Bronchial epithelial cell (primary cell): ENCODE measurements at regions not wholly inside any gene's neighbourhood (a gene's known extent, or its start where the extent isn't known, plus 50 kb on each side); places are given as distances from the start of the nearest gene placed in this dataset.

ENCODE experiments used
- DNase-seq: peaks from one replicate; pipeline ENCODE4 v3.0.0-alpha.2; 2010; ENCODE audit warnings: low read depth
- FAIRE-seq: peaks from 2 replicates; lab custom pipeline; 2011; peaks lifted over from hg19 to GRCh38; lab: Jason Lieb, UNC
- H3K27me3 ChIP-seq: 2 replicates; pipeline ENCODE4 v1.5.1; 2011; ENCODE audit warnings: low read length; ENCODE audit not compliant: control insufficient read depth, insufficient read depth
- H3K36me3 ChIP-seq: 2 replicates; pipeline ENCODE4 v1.5.1; 2011; ENCODE audit warnings: low read length; ENCODE audit not compliant: control insufficient read depth, insufficient read depth
- H3K4me3 ChIP-seq: 2 replicates; pipeline ENCODE4 v1.5.1; 2011; ENCODE audit warnings: mild to moderate bottlenecking, low read depth, low read length, control low read depth
- TF ChIP-seq, protein P1 (sequence below): IDR thresholded peaks from 2 replicates; pipeline ENCODE4 v1.5.1; 2011; ENCODE audit warnings: mild to moderate bottlenecking, moderate library complexity, low read length, control low read depth, inconsistent platforms; ENCODE audit not compliant: insufficient read depth, severe bottlenecking

DNA sequence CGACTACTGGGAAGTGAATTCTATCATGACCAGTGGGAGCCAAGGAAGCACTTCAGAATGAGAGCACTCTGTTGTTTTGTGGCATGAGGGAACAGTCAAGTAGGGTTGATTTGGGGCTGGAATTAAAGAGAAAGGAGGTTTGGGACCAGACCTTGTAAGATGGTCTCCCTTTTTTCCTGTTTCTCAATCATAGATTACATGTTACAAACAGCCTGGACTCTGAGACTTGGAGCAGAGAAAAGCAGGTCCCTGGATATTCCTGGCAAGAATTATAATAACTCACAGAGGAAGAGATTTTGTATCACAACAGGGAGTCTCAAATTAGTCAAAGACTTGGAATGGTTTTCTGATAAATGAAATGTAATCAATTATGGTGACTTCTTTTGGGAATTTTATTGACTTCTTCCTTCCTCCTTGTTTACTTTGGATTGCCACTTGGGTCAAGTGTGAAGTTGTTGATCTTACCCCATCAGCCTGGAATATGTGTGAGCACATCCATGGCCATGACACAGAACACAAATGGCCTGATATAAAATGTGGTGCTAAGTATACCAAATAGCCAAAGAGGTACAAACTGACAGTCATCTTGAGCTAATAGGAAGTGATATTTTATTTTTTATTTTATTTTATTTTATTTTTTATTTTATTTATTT is 131.0 kb upstream of the OSMR start:
- H3K36me3 ChIP-seq = no peaks in the 10 kb centered on the region
- TF ChIP-seq, protein P1, sequence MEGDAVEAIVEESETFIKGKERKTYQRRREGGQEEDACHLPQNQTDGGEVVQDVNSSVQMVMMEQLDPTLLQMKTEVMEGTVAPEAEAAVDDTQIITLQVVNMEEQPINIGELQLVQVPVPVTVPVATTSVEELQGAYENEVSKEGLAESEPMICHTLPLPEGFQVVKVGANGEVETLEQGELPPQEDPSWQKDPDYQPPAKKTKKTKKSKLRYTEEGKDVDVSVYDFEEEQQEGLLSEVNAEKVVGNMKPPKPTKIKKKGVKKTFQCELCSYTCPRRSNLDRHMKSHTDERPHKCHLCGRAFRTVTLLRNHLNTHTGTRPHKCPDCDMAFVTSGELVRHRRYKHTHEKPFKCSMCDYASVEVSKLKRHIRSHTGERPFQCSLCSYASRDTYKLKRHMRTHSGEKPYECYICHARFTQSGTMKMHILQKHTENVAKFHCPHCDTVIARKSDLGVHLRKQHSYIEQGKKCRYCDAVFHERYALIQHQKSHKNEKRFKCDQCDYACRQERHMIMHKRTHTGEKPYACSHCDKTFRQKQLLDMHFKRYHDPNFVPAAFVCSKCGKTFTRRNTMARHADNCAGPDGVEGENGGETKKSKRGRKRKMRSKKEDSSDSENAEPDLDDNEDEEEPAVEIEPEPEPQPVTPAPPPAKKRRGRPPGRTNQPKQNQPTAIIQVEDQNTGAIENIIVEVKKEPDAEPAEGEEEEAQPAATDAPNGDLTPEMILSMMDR = no peak
- FAIRE-seq = no peak
- no peak for DNase-seq
- H3K4me3 ChIP-seq = no peak overlapping the region
- H3K27me3 ChIP-seq = no peaks in the 10 kb centered on the region

GRCh38 chr5:38715696-38716095 is 130.1 kb upstream of the OSMR start:
- Histone ChIP-seq H3K27me3 (no peaks in the 10 kb centered on the region), H3K4me3 (no peak overlapping the region), H3K36me3 (no peaks in the 10 kb centered on the region)
- no peak for DNase-seq
- FAIRE-seq = no peak
- TF ChIP-seq, protein P1 = no peak

DNA sequence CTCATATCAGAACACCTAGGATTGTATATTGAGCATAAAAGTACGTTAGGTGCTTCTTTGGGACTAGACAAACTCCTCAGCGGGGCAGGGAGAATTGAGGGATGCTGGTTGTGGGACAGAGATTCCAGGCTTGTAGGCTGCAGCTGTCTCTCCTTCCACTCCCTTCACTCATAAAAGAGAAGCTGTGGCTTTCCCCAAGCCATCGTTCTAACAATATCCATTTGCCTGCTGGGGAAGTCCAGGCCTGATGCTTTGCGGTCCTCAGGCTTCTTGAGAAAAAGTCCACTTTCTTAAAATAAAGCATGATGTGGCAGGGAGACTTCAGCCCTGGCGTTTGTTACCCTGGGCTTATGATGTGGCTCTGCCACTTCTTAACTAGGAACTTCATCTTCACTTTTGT is 129.3 kb upstream of the OSMR start:
- FAIRE-seq = no peak
- TF ChIP-seq, protein P1 = no peak
- no peak overlapping the region for H3K4me3 ChIP-seq

DNA sequence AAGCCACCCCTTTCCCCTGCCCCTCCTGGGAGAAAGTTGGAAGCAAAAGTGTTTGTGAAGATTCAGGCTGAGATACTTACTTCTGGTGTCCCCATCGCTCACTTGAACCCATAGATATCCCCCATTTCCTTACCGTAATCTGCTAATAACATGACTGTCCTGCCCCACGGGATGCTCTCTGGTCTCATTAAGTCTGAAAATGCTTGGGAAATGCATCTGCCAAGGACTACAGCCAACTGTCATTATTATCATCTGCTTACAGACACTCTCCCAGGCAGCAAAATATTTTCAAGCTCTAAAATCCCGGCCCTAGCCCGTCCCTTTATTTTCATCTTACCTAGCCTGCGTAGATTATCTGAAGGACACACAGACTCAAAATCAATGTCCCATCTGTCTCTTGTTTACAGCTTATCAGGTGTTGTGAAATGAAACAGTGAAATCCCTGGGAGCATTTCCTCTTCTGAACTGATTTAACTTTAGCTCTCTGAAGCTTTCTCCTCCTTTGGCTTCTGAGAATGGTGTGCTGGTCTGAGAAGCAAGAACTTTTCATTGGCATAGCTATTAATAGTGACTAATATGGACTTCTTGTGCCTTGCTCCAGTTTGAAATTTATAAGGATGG is 126.9 kb upstream of the OSMR start:
- DNase-seq (no peak), FAIRE-seq (no peak)
- Histone ChIP-seq H3K27me3 (no peaks in the 10 kb centered on the region), H3K36me3 (no peaks in the 10 kb centered on the region), H3K4me3 (no peak overlapping the region)
- TF ChIP-seq, protein P1 = no peak

More for the DNA sequence above, 129.3 kb upstream of the OSMR start:
- DNase-seq = no peak
- Histone ChIP-seq H3K36me3 (no peaks in the 10 kb centered on the region), H3K27me3 (no peaks in the 10 kb centered on the region)

- no peak for FAIRE-seq
- TF ChIP-seq, protein P1 = no peak
- Histone ChIP-seq H3K4me3 (no peak overlapping the region), H3K27me3 (no peaks in the 10 kb centered on the region), H3K36me3 (no peaks in the 10 kb centered on the region)
- no peak for DNase-seq
Observed at GRCh38 chr5:38719403-38719802, 126.4 kb upstream of the OSMR start.
